HEK293T (cell line): ENCODE measurements at regions not wholly inside any gene's neighbourhood (a gene's known extent, or its start where the extent isn't known, plus 50 kb on each side); places are given as distances from the start of the nearest gene placed in this dataset.

Source experiments
- ARNT ChIP-seq: fragments of 450-650 bp; IDR thresholded peaks from 2 replicates; pipeline ENCODE4 v1.6.1; 2017; ENCODE audit warnings: mild to moderate bottlenecking
- BHLHE40 ChIP-seq: fragments of 450-650 bp; IDR thresholded peaks from 2 replicates; pipeline ENCODE4 v1.6.1; 2016; ENCODE audit warnings: mild to moderate bottlenecking, moderate library complexity, borderline replicate concordance
- L3MBTL2 ChIP-seq: fragments of 450-650 bp; conservative IDR thresholded peaks from 2 replicates; pipeline ENCODE4 v1.6.1; 2016; ENCODE audit warnings: mild to moderate bottlenecking
- LEF1 ChIP-seq: fragments of 450-650 bp; IDR thresholded peaks from 2 replicates; pipeline ENCODE4 v1.6.1; 2017; ENCODE audit warnings: mild to moderate bottlenecking, borderline replicate concordance
- SP1 ChIP-seq: fragments of 450-650 bp; IDR thresholded peaks from 2 replicates; pipeline ENCODE4 v1.6.1; 2017
- SUZ12 ChIP-seq: fragments of 450-650 bp; IDR thresholded peaks from 2 replicates; pipeline ENCODE4 v1.6.1; 2016; ENCODE audit warnings: mild to moderate bottlenecking
- TARDBP ChIP-seq: fragments of 450-650 bp; IDR thresholded peaks from 2 replicates; pipeline ENCODE4 v1.6.1; 2016
- ZNF384 ChIP-seq: fragments of 450-650 bp; IDR thresholded peaks from 2 replicates; pipeline ENCODE4 v1.6.1; 2016

GRCh38 chr3:1532935-1533606, 440.2 kb downstream of the CNTN6 start:
- TF ChIP-seq TARDBP = no peak
- no peak for TF ChIP-seq ARNT
- no peak for TF ChIP-seq L3MBTL2
- no peak for TF ChIP-seq ZNF384
- no peak for TF ChIP-seq SUZ12
- no peak for TF ChIP-seq SP1
- TF ChIP-seq BHLHE40 = no peak
- TF ChIP-seq LEF1 = no peak
